Right cardiac atrium (tissue), 5 donors: ENCODE measurements at regions not wholly inside any gene's neighbourhood (a gene's known extent, or its start where the extent isn't known, plus 50 kb on each side); places are given as distances from the start of the nearest gene placed in this dataset.

Experiments used
- ATAC-seq, 2 donors: fragments of 200-7000 bp; cut with Tn5 transposase; one replicate each; pipeline versions ENCODE4 v1.8.0 to v1.9.1; 2020; ENCODE audit warnings: moderate library complexity in 2 of 2, mild to moderate bottlenecking in 1 of 2
- DNase-seq, 3 donors: peaks; one replicate each; pipeline ENCODE4 v3.0.0-alpha.2; 2020
- H3K27ac ChIP-seq: one replicate; pipeline ENCODE4 v1.5.1; 2013; ENCODE audit warnings: mild to moderate bottlenecking, low read length, control low read depth, moderate library complexity
- H3K27me3 ChIP-seq: one replicate; pipeline ENCODE4 v1.6.1; 2013; ENCODE audit not compliant: control insufficient read depth, insufficient read depth
- H3K4me1 ChIP-seq: one replicate; pipeline ENCODE4 v1.6.1; 2013; ENCODE audit warnings: low read length; ENCODE audit not compliant: control insufficient read depth, insufficient read depth
- H3K4me3 ChIP-seq: one replicate; pipeline ENCODE4 v1.5.1; 2013; ENCODE audit warnings: low read length, control low read depth
- H3K9me3 ChIP-seq: one replicate; pipeline ENCODE4 v1.6.1; 2013; ENCODE audit warnings: low read length; ENCODE audit not compliant: control insufficient read depth
- WGBS: extraction: QIAGEN DNeasy Blood & Tissue Kit; methylation state at CpG from one replicate; pipeline ENCODE4 v1.1.7; 2013; 5-methylcytosine and 5-hydroxymethylcytosine counted together
- intact Hi-C, 4 donors: fragments of 100-400 bp; cut with DNase I; formaldehyde crosslinking; loops; one replicate each; pipeline versions ENCODE4 v1.11.0 to v1.14.0; 2022 to 2023
- donor health status: healthy with polysubstance abuse.
- donor health status: DM: no; HTN: yes; CAD: no.
- donor health status: DM: no; HTN: no; CAD: no.
- donor health status: DM: no; HTN: yes; CAD: no; lungs with severe emphysema.
- donor health status: DM: yes; HTN: yes; CAD: no.

DNA sequence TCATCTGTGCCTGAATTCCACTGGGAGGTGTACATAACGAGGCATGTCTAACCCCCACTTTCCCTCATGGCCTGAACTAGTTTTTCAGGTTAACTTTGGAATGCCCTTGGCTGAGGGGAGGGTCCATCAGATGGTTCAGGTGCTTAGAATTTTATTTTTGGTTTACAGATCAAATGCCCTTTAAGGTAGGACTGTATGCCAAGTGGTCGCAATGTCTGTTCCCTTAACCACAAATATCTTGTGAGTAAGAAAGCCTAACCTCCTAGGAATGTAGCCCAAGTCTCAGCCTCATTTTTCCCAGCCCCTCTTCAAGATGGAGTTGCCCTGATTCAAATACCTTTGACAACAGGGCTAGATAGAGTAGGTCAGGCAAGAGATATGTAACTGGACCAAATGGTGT lies 78.4 kb downstream of the RNASET2 start:
- ATAC-seq, result no peak
- Histone ChIP-seq H3K27me3 (no peaks in the 10 kb centered on the region), H3K4me3 (no peak overlapping the region), H3K4me1 (no peaks in the 10 kb centered on the region), H3K27ac (no peak overlapping the region), H3K9me3 (no peaks in the 10 kb centered on the region)
- WGBS, result 87% methylated on average over 2 of the region's 2 CpGs
- intact Hi-C loops, result no loop called here
- DNase-seq, result no peak

GRCh38 chr6:166877349-166877748 lies 79.0 kb downstream of the RNASET2 start:
- WGBS, result 98% methylated on average over 2 of the region's 2 CpGs
- intact Hi-C loops, result no loop called here
- H3K27me3 ChIP-seq, result no peaks in the 10 kb centered on the region
- H3K9me3 ChIP-seq, result no peaks in the 10 kb centered on the region
- H3K27ac ChIP-seq, result no peak overlapping the region
- no peaks in the 10 kb centered on the region for H3K4me1 ChIP-seq
- no peak overlapping the region for H3K4me3 ChIP-seq
- DNase-seq (no peak), ATAC-seq (no peak)

- no peak for ATAC-seq
- no peak for DNase-seq
- Histone ChIP-seq H3K9me3 (no peaks in the 10 kb centered on the region), H3K27me3 (no peaks in the 10 kb centered on the region), H3K27ac (no peak overlapping the region), H3K4me3 (no peak overlapping the region), H3K4me1 (no peaks in the 10 kb centered on the region)
- intact Hi-C loops, result no loop called here
- 75% methylated on average over 9 of the region's 9 CpGs for WGBS
These were observed 83.8 kb downstream of the RNASET2 start for GRCh38 chr6:166872531-166873009.

DNA sequence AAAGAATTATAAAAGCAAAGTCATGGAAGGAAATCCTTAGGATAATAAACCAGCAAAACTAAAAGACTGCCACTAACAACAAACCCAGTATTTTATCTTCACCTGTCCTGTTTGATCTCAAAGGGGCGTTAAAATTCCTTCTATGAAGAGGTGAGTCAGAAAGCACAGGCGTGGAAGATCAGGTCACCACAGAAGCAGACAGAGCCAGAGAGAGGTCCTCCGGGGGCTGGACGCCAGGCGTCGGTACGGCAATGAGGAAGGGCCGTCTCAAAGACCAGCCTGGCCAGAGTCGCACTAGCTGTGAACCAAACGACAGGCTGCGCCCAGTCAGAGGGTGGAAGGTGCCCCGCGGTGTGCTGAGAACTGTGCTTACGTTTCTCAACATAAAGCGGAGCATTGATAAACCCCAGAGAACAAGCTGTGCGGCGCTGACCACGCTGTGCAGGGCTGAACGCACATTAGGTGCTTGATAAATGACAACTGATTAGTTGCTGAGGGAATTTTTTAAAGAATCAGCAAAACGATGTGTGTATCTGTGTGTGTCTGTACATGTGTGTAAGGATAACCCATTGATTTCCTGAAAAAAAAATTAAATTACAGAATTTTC lies 85.6 kb downstream of the RNASET2 start:
- WGBS, result 84% methylated on average over 20 of the region's 20 CpGs
- Histone ChIP-seq H3K27me3 (no peaks in the 10 kb centered on the region), H3K27ac (no peak overlapping the region), H3K9me3 (no peaks in the 10 kb centered on the region), H3K4me1 (no peaks in the 10 kb centered on the region), H3K4me3 (no peak overlapping the region)
- intact Hi-C loops, result no loop called here
- DNase-seq, result no peak
- no peak for ATAC-seq

DNA sequence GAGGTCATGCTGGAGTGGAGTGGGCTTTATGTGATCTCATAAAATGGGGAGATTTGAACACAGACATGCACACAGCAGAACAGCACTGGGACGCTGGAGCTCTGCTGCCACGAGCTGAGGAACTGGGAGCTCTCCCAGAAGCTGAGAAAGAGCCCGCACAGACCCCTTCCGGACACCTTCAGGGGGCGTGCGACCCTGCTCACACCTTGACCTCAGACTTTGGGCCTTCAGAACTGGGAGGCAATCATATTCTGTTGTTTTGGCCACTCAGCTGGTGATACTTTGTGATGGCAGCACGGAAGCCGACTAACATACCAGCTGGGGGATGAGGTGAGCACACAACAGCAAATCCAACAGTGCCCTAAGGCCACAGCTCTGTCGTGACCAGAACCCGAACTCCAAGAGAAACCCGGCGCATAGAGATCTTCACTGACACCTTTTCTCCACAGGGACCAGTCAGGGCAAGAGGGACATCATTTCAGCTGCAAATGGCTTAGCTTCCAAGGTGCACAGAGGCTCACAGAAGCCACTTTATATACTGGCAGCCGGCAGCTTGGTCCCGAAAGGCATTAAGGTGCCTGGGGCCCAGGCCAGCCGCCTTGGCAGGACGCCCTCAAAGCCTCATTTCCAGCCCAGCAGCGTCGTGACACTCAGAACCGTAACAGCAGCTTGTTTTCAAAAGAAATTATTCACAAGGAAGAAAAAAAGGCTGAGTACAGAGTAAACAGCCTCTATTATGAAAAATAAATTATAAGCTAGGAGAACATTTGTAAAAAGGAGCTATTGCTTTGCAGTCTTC lies 89.3 kb downstream of the RNASET2 start:
- Histone ChIP-seq H3K27me3 (no peaks in the 10 kb centered on the region), H3K27ac (no peak overlapping the region), H3K4me1 (no peaks in the 10 kb centered on the region), H3K9me3 (no peaks in the 10 kb centered on the region), H3K4me3 (no peak overlapping the region)
- WGBS, result 77% methylated on average over 19 of the region's 19 CpGs
- ATAC-seq (no peak), DNase-seq (no peak)
- intact Hi-C loops, result no loop called here

DNA sequence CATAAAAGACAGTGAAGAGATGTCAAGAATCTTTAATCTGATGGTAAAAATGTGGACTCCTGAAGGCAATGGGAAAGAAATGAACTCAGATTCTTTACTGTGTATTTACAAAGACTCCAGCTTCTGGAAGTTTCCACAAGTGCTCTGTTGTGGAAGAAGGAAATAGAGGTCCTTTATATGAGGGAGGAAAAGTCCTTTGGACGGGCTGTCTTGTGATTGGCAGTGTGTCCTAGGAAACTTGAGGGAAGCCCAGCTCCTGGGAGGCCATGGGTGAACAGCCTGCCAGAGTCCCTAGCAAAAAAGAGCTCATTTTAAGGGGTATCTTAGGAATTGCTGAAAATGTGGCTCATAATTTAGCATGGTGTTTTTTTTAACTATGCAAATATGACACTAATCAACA lies 92.0 kb downstream of the RNASET2 start:
- WGBS, result 51% methylated on average over 1 of the region's 1 CpG
- no peaks in the 10 kb centered on the region for H3K9me3 ChIP-seq
- no peaks in the 10 kb centered on the region for H3K27me3 ChIP-seq
- no peak overlapping the region for H3K27ac ChIP-seq
- DNase-seq (no peak), ATAC-seq (no peak)
- peaks cover 2% of the 10 kb centered on the region for H3K4me1 ChIP-seq
- no peak overlapping the region for H3K4me3 ChIP-seq
- intact Hi-C loops, result no loop called here

GRCh38 chr6:166862978-166863530 lies 93.3 kb downstream of the RNASET2 start:
- H3K27me3 ChIP-seq, result no peaks in the 10 kb centered on the region
- WGBS, result 25% methylated on average over 21 of the region's 21 CpGs
- H3K27ac ChIP-seq, result no peak overlapping the region
- peak overlapping the region; percentile 67 for H3K4me3 ChIP-seq
- DNase-seq, result no peak
- H3K9me3 ChIP-seq, result no peaks in the 10 kb centered on the region
- peak in 1 of 2 donors; percentile 60 for ATAC-seq
- intact Hi-C loops, result no loop called here
- peaks cover 2% of the 10 kb centered on the region for H3K4me1 ChIP-seq

GRCh38 chr6:166862287-166862977 lies 93.9 kb downstream of the RNASET2 start:
- Histone ChIP-seq H3K4me3 (peak overlapping the region; percentile 67), H3K27ac (no peak overlapping the region), H3K9me3 (no peaks in the 10 kb centered on the region), H3K27me3 (no peaks in the 10 kb centered on the region), H3K4me1 (peaks cover 2% of the 10 kb centered on the region)
- ATAC-seq (peak; percentile 74 to 85), DNase-seq (peak; percentile 31 to 71 (median 60))
- intact Hi-C loops, result no loop called here
- under 1% methylated on average over 55 of the region's 56 CpGs for WGBS

- no peak for ATAC-seq
- H3K27ac ChIP-seq, result no peak overlapping the region
- no peak for DNase-seq
- peaks cover 2% of the 10 kb centered on the region for H3K4me1 ChIP-seq
- no peaks in the 10 kb centered on the region for H3K27me3 ChIP-seq
- no peaks in the 10 kb centered on the region for H3K9me3 ChIP-seq
- peak overlapping the region; percentile 67 for H3K4me3 ChIP-seq
- intact Hi-C loops, result no loop called here
- WGBS, result 3% methylated on average over 11 of the region's 11 CpGs
These were observed 94.4 kb downstream of the RNASET2 start for GRCh38 chr6:166861961-166862286.

DNA sequence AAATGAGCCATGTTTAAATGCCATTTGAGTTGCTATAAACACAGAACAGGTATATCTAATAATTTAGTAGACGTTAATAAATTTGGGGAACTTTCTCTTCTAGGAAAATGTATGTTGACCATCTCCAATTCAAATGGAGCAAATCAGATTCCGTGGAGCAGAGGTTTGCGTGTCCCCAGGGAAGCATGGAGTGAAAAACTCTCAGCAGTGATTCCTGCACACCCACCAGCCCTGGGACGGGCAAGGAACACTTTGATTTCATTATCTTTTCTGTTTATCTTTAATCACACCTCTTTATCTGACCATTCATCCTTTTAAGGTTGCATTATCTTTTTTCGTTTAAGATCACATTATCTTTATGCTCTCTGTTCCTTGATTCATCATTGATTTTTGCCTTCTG lies 95.0 kb downstream of the RNASET2 start:
- Histone ChIP-seq H3K9me3 (no peaks in the 10 kb centered on the region), H3K27me3 (no peaks in the 10 kb centered on the region), H3K4me3 (no peak overlapping the region), H3K4me1 (peaks cover 2% of the 10 kb centered on the region), H3K27ac (no peak overlapping the region)
- ATAC-seq, result no peak
- DNase-seq, result no peak
- WGBS, result 69% methylated on average over 5 of the region's 5 CpGs
- intact Hi-C loops, result no loop called here

DNA sequence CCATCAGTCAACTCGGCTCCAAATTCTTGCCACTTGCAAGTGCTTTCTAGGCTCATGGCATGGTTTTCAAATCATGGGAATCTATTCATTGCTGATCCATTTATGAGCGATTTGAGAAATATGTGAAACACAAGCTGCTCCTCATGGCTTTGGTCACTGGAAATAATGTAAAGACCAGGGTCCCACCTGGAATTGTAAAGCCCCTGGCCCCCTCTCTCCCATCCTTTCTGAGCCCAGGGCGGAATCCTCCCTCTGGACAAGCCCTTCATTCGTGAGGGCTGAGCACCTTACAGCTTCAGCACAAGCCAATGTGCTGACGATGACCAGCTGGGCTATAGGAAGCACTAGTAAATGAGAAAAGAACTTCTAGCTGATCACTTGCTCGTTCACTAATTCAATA lies 96.0 kb downstream of the RNASET2 start:
- no peaks in the 10 kb centered on the region for H3K9me3 ChIP-seq
- no peak for ATAC-seq
- no peak overlapping the region for H3K4me3 ChIP-seq
- DNase-seq, result no peak
- intact Hi-C loops, result no loop called here
- WGBS, result 62% methylated on average over 6 of the region's 6 CpGs
- H3K27me3 ChIP-seq, result no peaks in the 10 kb centered on the region
- H3K4me1 ChIP-seq, result peaks cover 2% of the 10 kb centered on the region
- no peak overlapping the region for H3K27ac ChIP-seq
